NCI-H146 treated with DMSO at 0.1 percent for 48 hours (cell line): ENCODE measurements at regions not wholly inside any gene's neighbourhood (a gene's known extent, or its start where the extent isn't known, plus 50 kb on each side); places are given as distances from the start of the nearest gene placed in this dataset.
"Not testable (repeated sequence)": the region's sequence is repeated elsewhere in the genome, so short reads cannot be mapped to it uniquely, and the experiment has no call there.

Experiments used
- DNase-seq: peaks from one replicate; lab custom pipeline; 2025; ENCODE audit not compliant: unreplicated experiment; lab: John Stamatoyannopoulos, UW

DNA sequence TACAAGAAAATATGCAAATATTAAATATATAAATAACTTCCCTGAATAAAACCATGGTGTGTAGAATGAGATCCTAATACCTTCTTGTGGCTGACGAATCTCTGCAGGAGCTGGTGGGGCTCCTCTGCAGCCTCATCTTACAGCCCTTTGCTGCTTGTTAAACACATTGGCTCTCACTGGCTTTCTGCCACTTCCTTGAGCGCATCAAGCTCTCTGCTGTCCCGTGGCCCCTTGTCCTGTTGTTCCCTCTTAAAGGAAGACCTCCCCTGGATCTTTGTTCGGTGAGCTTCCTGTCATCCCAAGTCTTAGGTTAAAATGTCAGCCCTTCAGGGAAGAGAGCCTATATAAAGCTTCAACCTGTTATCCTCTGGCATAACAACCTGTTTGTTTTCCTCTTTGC lies 519.6 kb downstream of the DOK5 start:
- peak; percentile 34 for DNase-seq

DNA sequence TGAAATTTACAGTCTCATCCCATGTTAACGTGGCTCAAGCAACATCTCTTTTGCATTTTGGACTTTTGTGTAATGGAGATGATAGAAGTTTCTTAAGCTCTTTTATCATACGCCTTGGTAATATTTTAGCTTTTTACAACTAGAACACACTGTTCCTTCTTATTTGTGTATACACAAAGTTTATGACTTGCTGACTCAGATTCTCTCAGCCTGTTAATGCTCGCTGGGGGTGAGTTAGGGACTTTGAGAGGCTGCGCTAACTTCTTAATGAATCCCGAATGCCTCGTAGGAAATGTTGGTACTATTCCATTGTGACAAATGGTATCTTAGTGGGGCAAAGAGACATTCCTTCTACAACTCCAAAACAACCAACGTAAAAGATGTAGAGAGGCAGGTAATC lies 509.7 kb downstream of the DOK5 start:
- no peak for DNase-seq

DNA sequence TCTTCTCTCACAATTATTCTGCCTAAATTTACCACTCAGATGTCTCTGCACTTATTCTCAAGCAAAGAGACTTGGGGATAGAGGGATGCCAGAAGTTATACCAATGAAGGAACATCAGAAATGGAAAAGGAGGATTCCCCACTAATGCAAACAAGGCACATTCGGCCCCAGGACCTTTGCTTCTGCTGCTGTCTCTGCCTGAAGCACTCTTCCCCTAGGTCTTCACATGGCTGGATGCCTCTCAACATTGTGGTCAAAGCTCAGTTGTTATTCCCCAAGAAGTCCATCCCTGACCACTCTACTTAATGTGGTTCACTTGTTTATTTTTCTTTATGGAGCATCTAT lies 508.7 kb downstream of the DOK5 start:
- DNase-seq = no peak

DNA sequence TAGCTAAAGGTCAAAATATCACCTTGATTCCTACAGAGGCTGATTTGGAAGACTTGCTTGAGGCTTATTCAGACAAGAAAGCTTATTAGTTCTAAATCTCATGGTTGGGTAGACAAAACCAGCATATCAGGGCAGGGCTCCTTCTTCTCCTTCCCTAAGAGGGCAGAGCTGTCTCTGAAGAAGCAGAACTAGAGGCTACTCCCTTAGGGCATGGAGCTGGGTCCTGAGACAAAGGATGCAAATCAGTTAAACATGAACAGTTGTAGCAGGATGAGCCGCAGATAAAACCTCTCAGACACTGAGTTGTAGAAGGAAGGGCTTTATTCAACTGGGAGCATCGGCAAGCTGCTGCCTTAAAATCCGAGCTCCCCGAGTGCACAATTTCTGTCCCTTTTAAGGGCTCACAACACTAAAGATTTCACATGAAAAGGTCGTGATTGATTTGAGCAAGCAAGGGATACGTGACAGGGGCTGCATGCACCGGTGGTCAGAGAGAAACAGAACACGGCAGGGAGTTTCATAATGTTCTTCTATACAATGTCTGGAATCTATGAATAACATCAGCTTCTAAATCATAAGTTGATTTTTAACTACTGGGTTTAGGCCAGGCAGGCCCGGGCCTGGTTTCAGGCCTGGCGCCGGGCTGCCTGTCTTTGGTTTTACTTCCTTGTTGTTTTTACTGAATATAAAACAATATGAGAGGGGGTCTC lies 508.2 kb downstream of the DOK5 start:
- DNase-seq = not testable (repeated sequence)

DNA sequence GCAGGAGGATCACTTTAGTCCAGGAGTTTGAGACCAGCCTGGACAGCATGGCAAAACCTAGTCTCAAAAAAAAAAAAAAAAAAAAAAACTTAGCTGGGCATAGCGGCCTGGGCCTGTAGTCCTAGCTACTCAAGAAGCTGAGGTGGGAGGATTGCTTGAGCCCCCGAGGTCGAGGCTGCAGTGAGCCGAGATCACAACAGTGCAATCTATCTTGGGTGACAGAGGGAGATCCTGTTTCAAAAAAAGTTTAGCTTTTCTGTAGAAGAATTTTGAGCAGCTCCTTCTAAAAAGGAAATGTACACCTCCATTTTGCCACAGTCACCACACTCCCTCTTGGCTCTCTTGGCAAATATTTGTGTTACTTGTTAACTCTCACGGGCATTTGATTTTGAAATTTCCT lies 505.8 kb downstream of the DOK5 start:
- DNase-seq = no peak

DNA sequence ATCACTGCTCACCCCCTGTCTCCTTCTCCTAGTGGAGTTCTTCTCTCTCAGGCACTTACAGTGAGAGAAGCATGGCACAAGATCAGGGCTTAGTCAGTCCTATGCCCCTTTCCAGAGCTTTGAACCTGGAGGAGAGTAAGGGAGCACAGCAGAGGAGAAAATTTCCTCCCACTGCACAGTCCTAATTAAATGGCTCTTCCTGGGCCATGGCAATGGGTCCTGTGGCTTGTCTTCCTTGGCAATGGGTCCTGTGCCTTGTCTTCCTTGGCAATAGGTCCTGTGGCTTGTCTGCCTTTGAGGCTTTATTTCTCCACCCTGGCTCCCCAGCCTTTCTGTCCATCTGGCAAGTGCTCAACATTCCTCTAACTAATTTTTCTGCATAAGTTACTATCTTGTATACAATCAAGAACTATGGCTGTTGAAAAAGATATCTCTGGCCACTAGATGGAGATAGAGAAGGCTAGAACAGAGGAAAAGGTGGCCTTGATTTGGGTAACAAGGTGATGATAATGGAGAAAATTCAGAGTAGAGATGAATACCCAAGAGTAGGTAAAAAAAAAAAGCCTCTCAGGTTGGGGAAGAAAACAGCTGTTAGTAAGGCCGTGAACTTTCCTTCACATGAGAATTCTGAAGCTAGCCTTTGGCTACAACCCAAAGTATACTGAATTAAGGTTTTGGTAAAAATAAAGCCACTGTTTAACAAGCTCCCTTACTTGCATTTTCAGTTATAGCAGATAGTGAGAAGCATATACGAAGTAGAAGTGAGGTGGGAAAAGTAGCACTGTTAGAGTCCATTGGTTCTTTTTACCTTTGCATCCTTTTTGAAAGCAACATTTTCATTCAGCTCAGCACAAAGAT lies 504.9 kb downstream of the DOK5 start:
- peak; percentile 75 for DNase-seq

DNA sequence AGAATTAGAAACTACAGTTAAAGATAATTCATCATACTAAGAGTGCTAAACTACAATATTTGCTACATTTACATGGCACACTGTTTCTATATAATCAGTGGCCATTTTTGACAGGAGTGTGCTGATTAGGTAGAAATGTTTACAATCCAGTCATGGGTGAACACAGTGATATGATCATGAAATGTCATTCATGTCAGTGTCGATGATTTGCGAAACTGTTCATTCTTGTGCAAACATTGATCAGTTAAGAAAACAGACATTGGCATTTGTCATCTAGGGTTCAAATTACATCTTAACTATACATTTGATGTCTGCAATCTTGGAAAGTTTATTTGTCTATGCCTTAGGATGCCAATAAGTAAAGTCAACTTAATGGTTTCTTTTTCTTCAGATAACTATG lies 474.9 kb downstream of the DOK5 start:
- DNase-seq = no peak

DNA sequence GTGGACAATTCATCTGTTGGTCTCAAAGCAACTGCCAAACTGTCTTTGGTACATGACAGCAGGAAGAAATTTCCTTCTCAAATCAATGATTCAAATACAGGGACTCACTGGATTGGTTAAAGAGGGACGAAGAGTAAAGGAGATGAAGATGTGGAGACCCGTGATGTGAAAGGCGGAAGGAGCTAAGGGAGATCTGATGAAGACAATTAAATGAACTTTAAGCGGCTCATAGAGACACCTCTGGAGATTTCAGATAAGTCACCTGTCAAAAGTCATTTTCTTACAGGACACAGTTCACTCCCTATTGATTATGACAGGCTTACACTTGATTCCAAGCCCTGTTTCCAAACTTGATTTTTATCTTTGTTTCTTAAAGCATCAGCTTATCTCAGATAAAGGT lies 466.3 kb downstream of the DOK5 start:
- no peak for DNase-seq

DNA sequence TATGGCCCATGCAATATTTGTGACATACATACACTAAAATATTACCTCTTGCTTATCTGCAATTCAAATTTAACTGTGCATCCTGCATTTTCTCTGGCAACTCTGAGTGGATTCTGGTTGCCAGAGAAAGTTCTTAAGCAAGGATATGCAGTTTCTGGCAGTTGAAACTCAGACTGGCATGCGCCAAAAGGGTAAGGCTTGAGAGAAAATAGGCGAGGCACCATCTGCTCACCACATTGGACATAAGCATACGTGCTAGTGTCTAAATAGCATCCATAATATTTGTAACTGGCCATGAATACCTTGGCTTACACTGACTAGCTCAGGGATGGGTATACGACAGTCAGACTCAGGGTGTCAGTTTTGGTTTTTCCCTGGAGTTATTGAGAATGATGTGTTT lies 465.1 kb downstream of the DOK5 start:
- no peak for DNase-seq

DNA sequence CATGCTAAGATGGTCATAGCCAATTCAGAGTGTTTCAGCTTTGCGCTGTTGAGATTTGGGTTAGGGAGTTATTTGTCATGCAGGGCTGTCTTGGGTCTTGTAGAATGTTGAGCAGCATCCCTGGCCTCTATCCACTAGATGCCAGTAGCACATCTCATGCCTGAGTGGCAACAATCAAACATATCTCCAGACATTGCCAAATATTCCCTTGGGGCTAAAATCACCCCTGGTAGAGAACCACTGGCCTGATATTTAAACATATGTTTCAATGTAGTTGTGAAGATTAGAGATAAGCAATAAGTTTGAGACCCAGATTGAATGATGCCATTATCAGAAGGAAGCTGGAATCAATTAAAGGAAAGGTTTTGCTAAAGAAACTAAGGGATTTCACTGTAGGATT lies 463.3 kb downstream of the DOK5 start:
- no peak for DNase-seq

DNA sequence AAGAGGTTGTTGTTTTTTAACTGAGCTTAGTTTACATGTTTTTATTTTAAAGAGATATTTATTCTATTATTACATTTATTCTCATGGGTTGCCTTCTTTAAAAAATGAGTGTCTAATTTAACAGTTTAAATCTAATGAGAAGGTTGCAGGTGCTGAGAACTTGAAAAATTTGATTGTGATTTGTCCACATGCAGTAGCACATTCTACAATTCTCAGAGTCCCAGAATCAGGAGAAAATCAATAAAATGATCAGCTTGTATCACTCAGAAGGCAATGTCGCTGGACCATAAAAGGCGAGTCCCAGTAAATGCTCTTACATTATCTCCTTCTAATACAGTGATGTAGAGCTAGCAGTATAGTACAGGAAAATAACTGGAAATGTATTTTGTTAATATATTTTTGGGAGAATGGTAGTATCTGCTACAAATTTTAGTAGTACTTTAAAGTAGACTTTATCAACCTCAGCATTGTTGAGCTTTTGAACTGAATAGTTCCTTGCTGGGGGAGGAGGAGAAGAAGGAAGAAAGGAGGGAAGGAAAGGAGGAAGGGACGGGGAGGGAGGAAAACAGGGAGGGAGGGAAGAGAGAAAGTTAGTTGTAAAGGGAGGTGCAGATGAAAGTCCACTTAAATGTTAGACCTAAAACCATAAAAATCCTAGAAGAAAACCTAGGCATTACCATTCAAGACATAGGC lies 458.0 kb downstream of the DOK5 start:
- no peak for DNase-seq

DNA sequence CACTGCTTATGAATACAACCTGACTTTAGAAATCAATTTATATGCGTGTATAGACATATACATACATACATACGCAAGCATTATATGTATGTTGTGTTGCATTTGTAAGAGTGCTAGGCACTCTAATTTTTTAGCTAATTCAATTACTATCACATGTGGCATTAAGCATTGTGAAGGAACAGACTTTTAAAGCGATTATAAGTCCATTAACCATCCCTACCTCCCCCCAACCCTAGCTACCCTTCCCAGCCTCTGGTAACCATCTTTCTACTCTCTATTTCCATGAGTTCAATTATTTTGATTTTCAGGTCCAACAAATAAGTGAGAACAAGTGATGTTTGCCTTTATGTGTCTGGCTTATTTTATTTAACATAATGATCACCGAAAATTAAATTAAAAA lies 453.8 kb downstream of the DOK5 start:
- DNase-seq = no peak

DNA sequence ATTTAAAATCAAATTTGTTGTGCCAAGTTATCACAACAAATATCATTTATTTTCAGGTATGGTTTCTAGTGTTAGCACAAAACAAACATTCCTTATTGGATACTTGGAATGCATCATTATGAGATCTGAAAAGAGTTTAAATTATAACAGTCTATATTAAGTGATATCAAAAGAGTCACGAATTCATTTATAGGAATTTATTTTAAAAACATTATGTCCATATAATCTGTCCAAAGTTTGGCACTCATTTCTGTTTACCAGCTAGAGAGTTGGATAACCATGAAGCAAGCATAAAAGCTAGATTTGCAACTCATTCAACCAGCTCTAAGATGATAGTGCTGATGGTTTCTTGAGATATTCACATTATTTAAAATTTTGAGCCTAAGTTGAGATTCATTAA lies 453.2 kb downstream of the DOK5 start:
- DNase-seq = no peak

DNA sequence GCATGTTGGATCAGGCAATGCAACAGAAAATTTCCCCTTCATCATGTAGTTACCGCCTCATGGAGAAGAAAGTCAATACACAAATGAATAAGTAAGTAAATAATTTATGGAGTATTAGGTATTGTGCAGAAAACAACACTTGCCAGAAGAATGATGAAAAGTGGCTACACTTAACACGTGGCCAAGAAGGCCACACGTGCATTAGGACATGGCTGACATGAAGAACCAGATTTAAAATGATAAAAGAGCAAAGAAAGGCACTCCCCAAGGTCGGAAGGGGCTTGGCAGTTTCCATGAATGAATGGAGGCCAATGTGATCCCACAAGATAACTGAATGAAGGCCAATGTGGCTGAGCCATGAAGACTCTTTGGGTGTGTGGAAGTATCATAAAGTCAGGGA lies 447.2 kb downstream of the DOK5 start:
- no peak for DNase-seq

DNA sequence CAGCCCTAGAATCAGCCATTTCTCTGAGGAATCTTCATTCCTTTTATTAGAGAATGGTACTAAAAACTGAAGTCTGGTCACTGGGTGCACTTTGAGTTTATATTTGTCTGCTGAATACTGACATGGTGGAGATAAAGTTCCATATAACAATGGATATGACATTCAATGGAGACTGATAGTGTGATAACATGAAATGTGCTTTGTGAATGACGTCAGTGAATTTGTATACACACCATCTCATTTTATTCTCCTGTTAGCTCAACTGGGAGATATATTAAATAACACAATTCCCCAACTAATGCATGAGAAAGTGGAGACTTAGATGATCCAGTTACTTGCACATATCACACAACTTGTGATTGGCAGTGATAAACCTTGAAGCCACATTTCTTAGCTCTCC lies 446.7 kb downstream of the DOK5 start:
- DNase-seq = no peak

DNA sequence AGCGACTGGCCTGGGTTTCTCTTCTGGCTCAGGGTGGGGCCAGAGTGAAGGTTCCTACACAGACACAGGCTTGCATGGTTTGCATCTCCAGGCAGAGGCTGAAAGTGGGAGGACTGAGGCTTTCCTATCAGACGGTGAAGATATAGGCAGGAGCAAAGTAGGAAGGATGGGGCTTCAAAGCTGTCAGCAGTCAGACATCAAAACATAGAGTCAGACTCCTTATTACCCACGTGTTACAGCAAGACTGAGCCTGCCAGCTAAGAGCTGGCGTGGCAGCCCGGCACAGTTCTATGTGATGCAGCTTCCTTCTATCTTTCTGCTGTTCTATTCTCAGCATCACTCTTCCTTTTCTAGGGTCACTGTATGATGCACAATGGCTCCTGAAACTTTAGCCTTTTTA lies 445.1 kb downstream of the DOK5 start:
- no peak for DNase-seq

DNA sequence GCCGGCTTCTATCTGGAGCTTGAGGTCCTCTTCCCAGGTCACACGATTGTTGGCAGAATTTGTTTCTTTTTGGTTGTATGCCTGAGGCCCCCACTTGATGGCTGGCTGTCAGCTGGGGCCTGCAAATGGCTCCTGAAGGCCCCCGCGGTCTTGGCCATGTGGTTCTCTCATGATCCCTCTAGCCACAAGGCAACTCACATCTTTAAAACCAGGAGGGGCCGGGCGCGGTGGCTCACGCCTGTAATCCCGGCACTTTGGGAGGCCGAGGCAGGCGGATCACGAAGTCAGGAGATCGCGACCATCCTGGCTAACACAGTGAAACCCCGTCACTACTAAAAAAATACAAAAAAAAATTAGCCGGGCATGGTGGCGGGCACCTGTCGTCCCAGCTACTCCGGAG lies 443.6 kb downstream of the DOK5 start:
- not testable (repeated sequence) for DNase-seq

DNA sequence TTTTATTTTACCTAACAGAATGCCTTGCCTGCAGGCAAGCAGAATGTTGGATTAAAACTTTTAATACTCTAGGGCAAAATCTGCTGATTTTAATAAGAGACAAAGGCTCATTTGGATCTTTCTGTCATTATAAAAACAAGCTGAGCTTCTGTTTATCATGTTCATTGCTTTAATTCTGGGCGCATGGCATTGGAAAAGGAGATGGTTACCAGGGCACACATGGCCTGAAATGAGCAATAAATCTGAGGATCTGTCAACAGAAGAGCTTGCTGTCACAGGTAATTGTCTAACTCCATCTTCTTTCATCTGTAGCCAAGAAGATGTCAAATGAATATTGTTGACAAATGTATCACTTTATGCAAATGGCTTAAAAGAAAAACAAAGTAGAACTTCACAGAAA lies 439.6 kb downstream of the DOK5 start:
- DNase-seq = no peak

DNA sequence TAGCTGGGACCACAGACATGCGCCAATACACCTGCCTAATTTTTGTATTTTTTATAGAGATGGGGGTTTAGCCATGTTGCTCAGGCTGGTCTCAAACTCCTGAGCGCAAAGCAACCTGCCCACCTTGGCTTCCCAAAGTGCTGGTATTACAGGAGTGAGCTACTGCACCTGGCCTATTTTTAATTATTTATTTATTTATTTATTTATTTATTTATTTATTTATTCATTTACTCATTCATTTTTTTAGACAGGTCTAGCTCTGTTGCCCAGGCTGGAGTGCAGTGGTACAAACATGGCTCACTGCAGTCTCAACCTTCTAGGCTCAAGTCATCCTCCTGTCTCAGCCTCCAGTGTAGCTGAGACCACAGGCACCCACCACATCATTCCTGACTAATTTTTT lies 434.3 kb downstream of the DOK5 start:
- no peak for DNase-seq

DNA sequence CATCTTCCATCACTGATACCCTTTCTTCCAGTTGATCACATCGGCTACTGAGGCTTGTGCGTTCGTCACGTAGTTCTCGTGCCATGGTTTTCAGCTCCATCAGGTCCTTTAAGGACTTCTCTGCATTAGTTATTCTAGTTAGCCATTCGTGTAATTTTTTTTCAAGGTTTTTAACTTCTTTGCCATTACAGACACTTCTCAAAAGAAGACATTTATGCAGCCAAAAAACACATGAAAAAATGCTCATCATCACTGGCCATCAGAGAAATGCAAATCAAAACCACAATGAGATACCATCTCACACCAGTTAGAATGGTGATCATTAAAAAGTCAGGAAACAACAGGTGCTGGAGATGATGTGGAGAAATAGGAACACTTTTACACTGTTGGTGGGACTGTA lies 430.7 kb downstream of the DOK5 start:
- DNase-seq = not testable (repeated sequence)

DNA sequence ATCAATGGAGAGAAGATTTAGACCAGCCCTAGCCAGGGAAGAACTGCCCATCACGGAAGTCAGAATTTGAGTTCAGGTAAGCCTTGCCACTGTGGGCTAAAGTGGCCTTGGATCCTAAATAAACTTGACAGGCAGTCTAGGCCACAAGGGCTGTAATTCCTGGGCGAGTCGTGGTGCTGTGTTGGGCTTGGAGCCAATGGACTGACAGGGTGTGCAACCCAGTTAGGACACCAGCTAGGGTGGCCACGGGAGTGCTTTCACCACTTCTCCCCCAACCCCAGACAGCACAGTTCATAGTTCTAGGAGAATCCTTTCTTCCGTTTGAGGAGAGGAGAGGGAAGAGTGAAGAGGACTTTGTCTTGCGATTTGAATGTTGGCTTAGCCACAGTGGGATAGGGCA lies 422.4 kb downstream of the DOK5 start:
- DNase-seq = no peak

DNA sequence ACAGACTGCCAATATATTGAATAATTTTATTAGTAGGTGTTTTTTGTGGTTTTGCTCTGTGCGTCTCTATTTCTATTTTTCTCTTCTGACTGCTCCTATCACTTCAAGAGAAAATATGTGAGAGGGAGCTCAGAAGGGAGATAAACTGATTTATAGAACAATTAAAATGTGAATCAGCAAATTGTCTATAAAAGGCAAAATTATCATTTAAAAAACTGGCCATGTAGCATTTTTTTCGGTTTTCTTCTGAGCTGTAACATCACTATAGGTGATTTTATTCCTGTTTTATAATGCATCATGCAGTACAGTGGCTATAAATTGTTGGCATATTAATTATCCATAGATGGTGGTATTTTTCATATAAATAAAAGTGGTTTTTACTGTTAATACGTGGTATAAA lies 416.5 kb downstream of the DOK5 start:
- DNase-seq = no peak
